ENCODE measurements at regions not wholly inside any gene's neighbourhood (a gene's known extent, or its start where the extent isn't known, plus 50 kb on each side); places are given as distances from the start of the nearest gene placed in this dataset.

DNA sequence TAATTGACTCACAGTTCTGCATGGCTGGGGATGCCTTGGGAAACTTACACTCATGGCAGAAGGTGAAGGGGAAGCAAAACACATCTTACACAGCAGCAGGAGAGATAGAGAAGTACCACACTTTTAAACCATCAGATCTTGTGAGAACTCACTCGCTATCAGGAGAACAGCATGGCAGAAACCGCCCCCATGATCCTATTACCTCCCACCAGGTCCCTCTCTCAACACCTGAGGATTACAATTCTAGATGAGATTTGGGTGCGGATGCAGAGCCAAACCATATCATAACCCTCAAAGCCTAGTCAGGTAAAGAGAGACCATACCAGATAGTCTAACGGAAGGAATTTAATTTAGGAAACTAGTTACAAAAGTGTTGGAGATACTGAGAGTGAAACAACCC is 182.6 kb upstream of the ACVR2A start:
- no peak overlapping the region for H3K27ac Mint-ChIP-seq
- peaks cover 37% of the 10 kb centered on the region for H3K4me1 Mint-ChIP-seq (ENCODE audit: low read depth)
- H3K27me3 Mint-ChIP-seq (ENCODE audit: low read depth): peaks cover 2% of the 10 kb centered on the region
- peaks cover 3% of the 10 kb centered on the region for H3K36me3 Mint-ChIP-seq (ENCODE audit: low read depth)
- DNase-seq (ENCODE audit: low spot score): no peak
- intact Hi-C loops (cut with micrococcal nuclease): loop anchor here (2.0 to 5.0 kb wide), 4 partner anchors 33 to 365 kb away; partner anchors contain the start of gene ACVR2A
- H3K9me3 Mint-ChIP-seq: peaks cover 8% of the 10 kb centered on the region
- no peak overlapping the region for H3K4me3 Mint-ChIP-seq (ENCODE audit: low read depth)

DNA sequence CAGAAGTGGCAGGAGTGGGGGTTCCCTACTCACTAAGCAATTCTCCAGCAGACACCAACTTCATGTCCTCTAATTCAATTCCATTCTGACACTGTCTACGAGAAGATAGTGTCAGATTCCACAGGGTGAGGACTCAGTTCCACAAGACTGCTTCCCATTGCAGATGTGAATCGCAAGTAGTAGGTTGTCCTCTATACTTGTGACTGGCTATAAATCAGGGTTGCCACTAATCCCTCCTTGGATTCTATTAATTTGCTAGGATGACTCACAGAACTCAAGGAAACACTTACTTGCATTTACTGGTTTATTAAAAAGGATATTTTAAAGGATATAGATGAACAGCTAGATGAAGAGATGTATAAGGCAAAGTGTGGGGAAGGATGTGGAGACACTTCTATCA is 184.1 kb upstream of the ACVR2A start:
- intact Hi-C loops (cut with micrococcal nuclease): loop anchor here (5.0 kb wide), 1 partner anchor 363 kb away; no protein-coding TSS in a partner anchor
- Mint-ChIP-seq H3K36me3 (ENCODE audit: low read depth) (peaks cover 3% of the 10 kb centered on the region), H3K27ac (no peak overlapping the region), H3K27me3 (ENCODE audit: low read depth) (peaks cover 2% of the 10 kb centered on the region), H3K9me3 (peaks cover 8% of the 10 kb centered on the region), H3K4me3 (ENCODE audit: low read depth) (no peak overlapping the region), H3K4me1 (ENCODE audit: low read depth) (peaks cover 37% of the 10 kb centered on the region)
- DNase-seq (ENCODE audit: low spot score): no peak

DNA sequence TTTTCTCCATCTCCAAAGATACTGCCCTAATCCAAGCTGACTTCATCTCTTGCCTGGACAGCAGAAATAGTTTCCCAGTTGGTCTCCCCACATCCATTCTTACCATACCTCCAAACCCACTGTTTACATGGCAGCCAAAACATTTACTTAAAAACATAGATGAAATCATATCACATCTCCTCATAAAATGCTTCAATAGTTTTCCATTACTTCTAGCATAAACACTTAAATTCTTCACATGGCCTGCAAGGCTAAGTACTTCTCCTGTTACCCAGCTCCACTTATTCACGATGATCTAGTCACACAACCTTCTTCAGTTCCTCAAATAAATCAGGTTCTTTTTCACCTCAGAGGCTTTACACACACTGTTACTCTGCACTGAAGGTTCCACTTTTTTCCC is 185.8 kb upstream of the ACVR2A start:
- Mint-ChIP-seq H3K27me3 (ENCODE audit: low read depth) (peaks cover 4% of the 10 kb centered on the region), H3K27ac (no peak overlapping the region), H3K4me1 (ENCODE audit: low read depth) (peaks cover 33% of the 10 kb centered on the region), H3K9me3 (peaks cover 8% of the 10 kb centered on the region), H3K36me3 (ENCODE audit: low read depth) (peaks cover 3% of the 10 kb centered on the region), H3K4me3 (ENCODE audit: low read depth) (no peak overlapping the region)
- intact Hi-C loops (cut with micrococcal nuclease): no loop called here
- no peak for DNase-seq (ENCODE audit: low spot score)

DNA sequence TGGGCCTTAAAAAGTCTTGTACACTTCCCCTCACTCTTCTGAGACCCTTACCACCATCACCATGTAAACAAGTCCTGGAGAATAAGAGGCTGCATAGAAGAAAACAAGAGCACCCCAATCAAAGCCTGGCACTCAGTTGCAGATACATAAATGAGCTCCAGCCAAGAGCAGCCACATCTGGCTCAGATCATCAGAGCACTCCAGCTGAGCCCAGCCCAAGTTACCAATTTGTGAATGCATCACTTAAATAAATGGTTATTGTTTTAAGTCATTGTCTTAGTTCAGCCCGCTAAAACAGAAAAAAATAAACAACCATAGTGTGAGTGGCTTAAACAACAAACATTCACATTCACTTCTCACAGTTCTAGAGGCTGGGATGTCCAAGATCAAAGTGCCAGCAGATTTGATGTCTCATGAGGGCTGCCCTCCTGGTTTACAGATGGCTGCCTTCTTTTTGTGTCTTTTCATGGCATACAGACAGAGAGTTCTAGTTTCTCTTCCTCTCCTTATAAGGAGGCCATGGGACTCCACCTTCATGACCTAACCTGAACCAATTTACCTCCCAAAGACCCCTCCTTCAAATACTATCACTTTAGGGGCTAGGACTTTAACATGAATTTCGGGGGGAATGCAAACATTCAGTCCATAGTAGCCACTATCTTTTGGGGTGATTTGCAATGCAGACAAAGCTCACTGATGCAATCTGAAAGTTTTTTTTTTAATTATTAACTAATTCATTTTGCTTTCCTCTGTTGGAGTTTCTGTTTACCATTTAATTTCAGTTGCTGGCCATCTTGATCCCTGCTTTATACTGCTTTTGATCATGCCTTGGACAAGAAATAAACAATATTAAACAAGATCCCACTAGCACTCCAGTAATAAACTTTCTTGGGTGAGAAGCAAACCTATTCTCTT is 187.5 kb upstream of the ACVR2A start:
- intact Hi-C loops (cut with micrococcal nuclease): no loop called here

DNA sequence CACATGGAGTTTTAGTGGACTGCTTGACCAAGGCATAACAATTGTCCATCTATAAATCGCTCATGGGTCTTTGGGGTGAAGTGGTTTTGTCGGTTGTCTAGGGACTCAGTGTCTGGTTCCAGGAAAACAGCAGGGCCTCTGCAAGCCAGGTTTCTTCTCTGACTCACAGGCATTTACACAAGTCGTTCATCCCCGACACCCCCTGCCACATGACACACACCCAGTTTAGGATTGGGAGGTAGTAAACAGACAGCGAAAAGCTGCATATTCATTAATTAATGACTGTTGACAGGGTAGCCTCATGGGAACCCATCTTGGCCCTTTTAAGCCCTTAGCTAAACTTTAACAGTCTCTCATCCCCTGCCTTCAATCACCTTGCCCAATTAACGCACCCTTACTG is 194.8 kb upstream of the ACVR2A start:
- no peaks in the 10 kb centered on the region for H3K9me3 Mint-ChIP-seq
- no peaks in the 10 kb centered on the region for H3K4me1 Mint-ChIP-seq (ENCODE audit: low read depth)
- DNase-seq (ENCODE audit: low spot score): no peak
- H3K27ac Mint-ChIP-seq: no peak overlapping the region
- intact Hi-C loops (cut with micrococcal nuclease): no loop called here
- H3K4me3 Mint-ChIP-seq (ENCODE audit: low read depth): no peak overlapping the region
- peaks cover 7% of the 10 kb centered on the region for H3K27me3 Mint-ChIP-seq (ENCODE audit: low read depth)
- no peaks in the 10 kb centered on the region for H3K36me3 Mint-ChIP-seq (ENCODE audit: low read depth)

More for the DNA sequence above, 187.5 kb upstream of the ACVR2A start:
- Mint-ChIP-seq H3K9me3 (peaks cover 8% of the 10 kb centered on the region), H3K4me3 (ENCODE audit: low read depth) (no peak overlapping the region), H3K27ac (no peak overlapping the region), H3K4me1 (ENCODE audit: low read depth) (peaks cover 16% of the 10 kb centered on the region), H3K27me3 (ENCODE audit: low read depth) (peaks cover 11% of the 10 kb centered on the region), H3K36me3 (ENCODE audit: low read depth) (peaks cover 3% of the 10 kb centered on the region)
- no peak for DNase-seq (ENCODE audit: low spot score)

DNA sequence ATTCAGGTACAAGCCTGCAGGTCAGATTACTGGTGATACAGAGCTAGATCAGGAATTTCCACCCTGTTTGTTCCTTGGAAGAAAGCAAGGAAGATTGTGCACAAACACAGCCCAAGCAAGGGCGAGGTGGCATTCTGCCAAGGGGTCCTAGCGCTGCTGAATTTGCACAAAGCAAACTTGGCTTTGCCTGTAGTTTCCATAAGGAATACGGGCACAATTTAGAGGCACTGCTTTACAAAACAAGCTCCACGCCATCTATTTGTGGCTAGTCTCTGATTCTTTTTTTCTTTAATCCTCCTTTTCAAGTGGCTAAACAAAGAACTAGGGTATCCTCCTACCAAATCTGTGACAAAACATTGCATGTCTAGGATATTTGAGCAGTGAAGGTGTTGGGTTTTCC is 195.5 kb upstream of the ACVR2A start:
- H3K4me3 Mint-ChIP-seq (ENCODE audit: low read depth): no peak overlapping the region
- intact Hi-C loops (cut with micrococcal nuclease): no loop called here
- H3K4me1 Mint-ChIP-seq (ENCODE audit: low read depth): no peaks in the 10 kb centered on the region
- H3K9me3 Mint-ChIP-seq: no peaks in the 10 kb centered on the region
- H3K27ac Mint-ChIP-seq: no peak overlapping the region
- no peaks in the 10 kb centered on the region for H3K36me3 Mint-ChIP-seq (ENCODE audit: low read depth)
- no peak for DNase-seq (ENCODE audit: low spot score)
- H3K27me3 Mint-ChIP-seq (ENCODE audit: low read depth): peaks cover 7% of the 10 kb centered on the region

DNA sequence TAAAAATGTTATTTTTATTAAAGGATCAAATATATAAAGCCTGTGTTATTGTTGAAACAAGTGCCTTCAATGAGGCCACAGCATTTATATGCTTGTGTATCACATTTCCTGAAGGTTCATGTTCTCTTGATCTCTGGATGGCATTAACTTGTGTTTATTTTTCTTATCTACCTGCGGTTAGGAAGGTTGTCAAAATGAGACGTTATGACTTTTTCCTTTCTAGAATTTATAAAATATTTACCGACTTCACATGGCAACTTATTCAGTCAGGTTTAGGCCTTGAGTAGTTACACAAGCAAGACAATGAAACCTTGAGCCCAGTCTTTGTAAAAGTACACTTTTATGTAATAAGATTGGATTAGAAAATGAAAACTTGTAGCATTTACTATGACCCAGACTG is 196.4 kb upstream of the ACVR2A start:
- no peaks in the 10 kb centered on the region for H3K9me3 Mint-ChIP-seq
- intact Hi-C loops (cut with micrococcal nuclease): no loop called here
- H3K36me3 Mint-ChIP-seq (ENCODE audit: low read depth): no peaks in the 10 kb centered on the region
- no peak for DNase-seq (ENCODE audit: low spot score)
- H3K27ac Mint-ChIP-seq: no peak overlapping the region
- H3K27me3 Mint-ChIP-seq (ENCODE audit: low read depth): peaks cover 4% of the 10 kb centered on the region
- no peak overlapping the region for H3K4me3 Mint-ChIP-seq (ENCODE audit: low read depth)
- H3K4me1 Mint-ChIP-seq (ENCODE audit: low read depth): no peaks in the 10 kb centered on the region

DNA sequence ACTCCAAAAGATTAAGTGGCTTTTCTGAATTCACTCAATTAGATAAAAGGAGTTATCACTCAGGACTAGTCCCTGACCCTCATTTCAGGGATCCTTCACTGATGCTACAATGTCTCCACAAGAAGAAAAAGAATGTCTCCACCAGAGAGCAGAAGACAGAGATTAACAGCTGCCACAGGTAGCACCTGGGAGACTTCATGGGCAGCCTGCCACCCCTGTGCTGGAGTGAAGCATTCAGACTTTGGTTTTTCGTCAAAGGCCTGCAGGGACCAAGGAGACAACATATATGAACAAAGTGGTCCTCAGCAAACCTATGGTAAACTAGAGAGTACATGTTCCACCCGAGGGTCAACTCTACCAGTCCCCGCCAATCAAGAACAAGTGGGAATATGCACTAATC is 197.0 kb upstream of the ACVR2A start:
- Mint-ChIP-seq H3K36me3 (ENCODE audit: low read depth) (no peaks in the 10 kb centered on the region), H3K4me3 (ENCODE audit: low read depth) (no peak overlapping the region), H3K9me3 (no peaks in the 10 kb centered on the region), H3K27me3 (ENCODE audit: low read depth) (peaks cover 2% of the 10 kb centered on the region), H3K27ac (no peak overlapping the region), H3K4me1 (ENCODE audit: low read depth) (no peaks in the 10 kb centered on the region)
- intact Hi-C loops (cut with micrococcal nuclease): no loop called here
- DNase-seq (ENCODE audit: low spot score): no peak

DNA sequence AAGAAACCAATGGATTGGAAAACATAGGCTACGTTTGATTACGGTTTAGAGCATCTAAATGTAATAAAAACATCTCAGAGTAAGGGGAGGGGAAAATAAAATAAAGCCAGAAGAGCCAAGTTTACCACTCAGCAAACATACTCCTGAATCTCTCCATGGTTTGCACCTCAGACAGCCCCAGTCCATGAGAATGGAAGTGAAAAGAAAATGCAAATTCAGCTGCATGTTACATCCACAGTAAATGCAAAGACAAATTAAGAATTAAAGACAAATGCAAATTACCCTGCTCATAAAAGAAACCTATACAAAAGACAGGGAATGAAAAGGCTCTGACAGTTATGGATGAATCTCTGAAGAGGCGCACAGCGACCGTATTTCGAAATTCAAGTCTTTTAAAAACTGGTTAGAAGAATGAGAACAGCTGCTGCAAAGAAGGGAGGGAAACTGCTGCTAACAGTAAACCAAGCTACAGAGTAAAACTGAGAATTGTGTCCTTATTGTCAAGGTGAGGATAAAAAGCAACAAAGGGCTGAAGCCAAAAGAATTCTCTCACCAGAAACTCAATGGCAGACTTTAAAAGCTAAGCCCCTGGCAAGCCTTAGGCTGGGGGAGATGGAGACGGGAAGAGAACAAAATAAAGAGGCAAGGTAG is 197.9 kb upstream of the ACVR2A start:
- no peak for DNase-seq (ENCODE audit: low spot score)
- Mint-ChIP-seq H3K9me3 (no peaks in the 10 kb centered on the region), H3K4me3 (ENCODE audit: low read depth) (no peak overlapping the region), H3K36me3 (ENCODE audit: low read depth) (no peaks in the 10 kb centered on the region), H3K27me3 (ENCODE audit: low read depth) (peaks cover 2% of the 10 kb centered on the region), H3K4me1 (ENCODE audit: low read depth) (no peaks in the 10 kb centered on the region), H3K27ac (no peak overlapping the region)
- intact Hi-C loops (cut with micrococcal nuclease): no loop called here

DNA sequence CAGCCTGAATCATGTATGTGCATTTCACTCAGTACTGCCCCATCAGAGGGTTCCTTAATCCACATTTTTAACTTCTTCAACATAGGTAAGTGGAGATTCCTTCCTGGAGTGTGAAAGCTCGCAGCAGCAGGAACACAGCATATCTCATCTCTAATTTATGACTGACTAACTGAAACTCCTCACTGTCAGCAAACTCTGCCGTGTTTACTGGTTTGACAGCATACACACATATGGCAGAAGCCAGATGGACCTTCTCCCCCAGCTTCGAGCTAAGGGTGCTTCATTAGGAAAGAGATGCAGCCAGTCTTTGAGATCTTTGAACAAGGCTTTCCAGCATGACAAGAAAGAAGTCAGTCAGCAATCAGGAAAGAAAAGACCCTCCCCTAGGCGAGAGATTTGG is 200.3 kb upstream of the ACVR2A start:
- H3K27me3 Mint-ChIP-seq (ENCODE audit: low read depth): peaks cover 2% of the 10 kb centered on the region
- H3K9me3 Mint-ChIP-seq: no peaks in the 10 kb centered on the region
- H3K4me3 Mint-ChIP-seq (ENCODE audit: low read depth): no peak overlapping the region
- no peak overlapping the region for H3K27ac Mint-ChIP-seq
- no peak for DNase-seq (ENCODE audit: low spot score)
- no peaks in the 10 kb centered on the region for H3K4me1 Mint-ChIP-seq (ENCODE audit: low read depth)
- H3K36me3 Mint-ChIP-seq (ENCODE audit: low read depth): no peaks in the 10 kb centered on the region
- intact Hi-C loops (cut with micrococcal nuclease): no loop called here

DNA sequence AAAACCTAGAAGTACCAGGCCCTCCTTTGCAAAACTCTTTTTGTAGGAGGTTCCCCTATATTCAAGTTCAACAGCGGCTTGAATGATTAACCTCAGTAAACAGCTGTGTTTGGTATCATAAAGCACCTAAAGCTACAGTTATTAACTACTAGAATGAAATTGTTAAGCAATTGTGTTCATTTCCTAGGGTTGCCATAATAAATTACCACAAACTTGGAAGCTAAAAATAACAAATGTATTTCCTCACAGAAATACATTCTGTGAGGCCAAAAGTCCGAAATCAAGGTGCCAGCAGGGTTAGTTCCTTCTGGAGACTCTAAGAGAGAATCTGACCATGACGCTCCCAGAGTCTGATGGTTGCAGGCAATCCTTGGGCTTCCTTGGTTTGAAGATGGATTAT is 202.1 kb upstream of the ACVR2A start:
- Mint-ChIP-seq H3K36me3 (ENCODE audit: low read depth) (no peaks in the 10 kb centered on the region), H3K4me3 (ENCODE audit: low read depth) (no peak overlapping the region), H3K9me3 (no peaks in the 10 kb centered on the region), H3K27me3 (ENCODE audit: low read depth) (peaks cover 2% of the 10 kb centered on the region), H3K4me1 (ENCODE audit: low read depth) (no peaks in the 10 kb centered on the region), H3K27ac (no peak overlapping the region)
- DNase-seq (ENCODE audit: low spot score): no peak
- intact Hi-C loops (cut with micrococcal nuclease): no loop called here

- no peak overlapping the region for H3K4me3 Mint-ChIP-seq (ENCODE audit: low read depth)
- peaks cover 4% of the 10 kb centered on the region for H3K4me1 Mint-ChIP-seq (ENCODE audit: low read depth)
- intact Hi-C loops (cut with micrococcal nuclease): no loop called here
- H3K27ac Mint-ChIP-seq: no peak overlapping the region
- peaks cover 2% of the 10 kb centered on the region for H3K27me3 Mint-ChIP-seq (ENCODE audit: low read depth)
- no peak for DNase-seq (ENCODE audit: low spot score)
- H3K9me3 Mint-ChIP-seq: no peaks in the 10 kb centered on the region
- no peaks in the 10 kb centered on the region for H3K36me3 Mint-ChIP-seq (ENCODE audit: low read depth)
Observed at GRCh38 chr2:147641651-147642050, 203.2 kb upstream of the ACVR2A start.

GRCh38 chr2:147639891-147640290 is 204.9 kb upstream of the ACVR2A start:
- DNase-seq (ENCODE audit: low spot score): no peak
- H3K27me3 Mint-ChIP-seq (ENCODE audit: low read depth): peaks cover 2% of the 10 kb centered on the region
- H3K36me3 Mint-ChIP-seq (ENCODE audit: low read depth): no peaks in the 10 kb centered on the region
- H3K27ac Mint-ChIP-seq: no peak overlapping the region
- intact Hi-C loops (cut with micrococcal nuclease): no loop called here
- no peak overlapping the region for H3K4me3 Mint-ChIP-seq (ENCODE audit: low read depth)
- H3K4me1 Mint-ChIP-seq (ENCODE audit: low read depth): peaks cover 10% of the 10 kb centered on the region
- H3K9me3 Mint-ChIP-seq: no peaks in the 10 kb centered on the region
